ENCODE measurements at regions not wholly inside any gene's neighbourhood (a gene's known extent, or its start where the extent isn't known, plus 50 kb on each side); places are given as distances from the start of the nearest gene placed in this dataset.

GRCh38 chr9:87179553-87180340 is 232.4 kb upstream of the GAS1 start:
- Histone ChIP-seq H3K4me3 (ENCODE audit: low read depth, low read length) (no peak overlapping the region), H3K36me3 (ENCODE audit: control insufficient read depth, insufficient read depth, low read length) (no peaks in the 10 kb centered on the region), H3K27me3 (ENCODE audit: control insufficient read depth, insufficient read depth, low read length) (no peaks in the 10 kb centered on the region)
- FAIRE-seq (no peak), DNase-seq (ENCODE audit: low read depth) (peak; percentile 68)
- TF ChIP-seq CTCF (IDR thresholded peaks at IDR 0.05; ENCODE audit: insufficient read depth, low read length, severe bottlenecking) = no peak

- no peak for DNase-seq (ENCODE audit: low read depth)
- no peak overlapping the region for H3K4me3 ChIP-seq (ENCODE audit: low read depth, low read length)
- no peaks in the 10 kb centered on the region for H3K27me3 ChIP-seq (ENCODE audit: control insufficient read depth, insufficient read depth, low read length)
- FAIRE-seq = no peak
- TF ChIP-seq CTCF (IDR thresholded peaks at IDR 0.05; ENCODE audit: insufficient read depth, low read length, severe bottlenecking) = no peak
- no peaks in the 10 kb centered on the region for H3K36me3 ChIP-seq (ENCODE audit: control insufficient read depth, insufficient read depth, low read length)
Measured at GRCh38 chr9:87180361-87180760, 233.1 kb upstream of the GAS1 start.

GRCh38 chr9:87180841-87181240 is 233.5 kb upstream of the GAS1 start:
- H3K4me3 ChIP-seq (ENCODE audit: low read depth, low read length) = no peak overlapping the region
- no peak for DNase-seq (ENCODE audit: low read depth)
- no peaks in the 10 kb centered on the region for H3K36me3 ChIP-seq (ENCODE audit: control insufficient read depth, insufficient read depth, low read length)
- H3K27me3 ChIP-seq (ENCODE audit: control insufficient read depth, insufficient read depth, low read length) = no peaks in the 10 kb centered on the region
- TF ChIP-seq CTCF (IDR thresholded peaks at IDR 0.05; ENCODE audit: insufficient read depth, low read length, severe bottlenecking) = no peak
- FAIRE-seq = no peak

GRCh38 chr9:87181670-87182069 is 234.4 kb upstream of the GAS1 start:
- Histone ChIP-seq H3K27me3 (ENCODE audit: control insufficient read depth, insufficient read depth, low read length) (no peaks in the 10 kb centered on the region), H3K36me3 (ENCODE audit: control insufficient read depth, insufficient read depth, low read length) (no peaks in the 10 kb centered on the region), H3K4me3 (ENCODE audit: low read depth, low read length) (no peak overlapping the region)
- TF ChIP-seq CTCF (IDR thresholded peaks at IDR 0.05; ENCODE audit: insufficient read depth, low read length, severe bottlenecking) = no peak
- no peak for DNase-seq (ENCODE audit: low read depth)
- FAIRE-seq = no peak

- H3K36me3 ChIP-seq (ENCODE audit: control insufficient read depth, insufficient read depth, low read length) = no peaks in the 10 kb centered on the region
- DNase-seq (ENCODE audit: low read depth) = no peak
- H3K27me3 ChIP-seq (ENCODE audit: control insufficient read depth, insufficient read depth, low read length) = no peaks in the 10 kb centered on the region
- FAIRE-seq = no peak
- TF ChIP-seq CTCF (IDR thresholded peaks at IDR 0.05; ENCODE audit: insufficient read depth, low read length, severe bottlenecking) = no peak
- no peak overlapping the region for H3K4me3 ChIP-seq (ENCODE audit: low read depth, low read length)
Measured at GRCh38 chr9:87184956-87185642, 237.8 kb upstream of the GAS1 start.
